K562 (cell line): ENCODE measurements at regions not wholly inside any gene's neighbourhood (a gene's known extent, or its start where the extent isn't known, plus 50 kb on each side); places are given as distances from the start of the nearest gene placed in this dataset.

Experiments
- MAZ ChIP-seq, 2 experiments: fragments of 450-650 bp in 1 of 2; sonication (generic) in 1 of 2; formaldehyde crosslinking; IDR thresholded peaks in 1 of 2; conservative IDR thresholded peaks in 1 of 2; 2 replicates each; pipeline versions ENCODE4 v1.4.0 to v1.5.0; 2020; ENCODE audit warnings: mild to moderate bottlenecking in 1 of 2, missing genetic modification reagents in 1 of 2
- POLR3G ChIP-seq: IDR thresholded peaks from 2 replicates; pipeline ENCODE4 v1.6.1; 2011; ENCODE audit not compliant: insufficient read length, insufficient replicate concordance; ENCODE audit errors: extremely low read depth
- SMC3 ChIP-seq: conservative IDR thresholded peaks from 2 replicates; pipeline ENCODE4 v1.6.1; 2011; ENCODE audit warnings: low read depth, low read length, improper control_type of control experiment; ENCODE audit not compliant: insufficient read depth
- SRSF1 ChIP-seq: fragments of 200-400 bp; formaldehyde crosslinking; IDR thresholded peaks from 2 replicates; pipeline ENCODE4 v1.6.1; 2017; ENCODE audit warnings: mild to moderate bottlenecking, low read depth, low read length, moderate library complexity
- TSC22D4 ChIP-seq: fragments of 450-650 bp; IDR thresholded peaks from 2 replicates; pipeline ENCODE4 v1.6.1; 2016; ENCODE audit warnings: missing genetic modification characterization, missing biosample characterization, control low read depth
- TSHZ1 ChIP-seq: fragments of 250-450 bp; sonication (Bioruptor Pico); IDR thresholded peaks from 2 replicates; pipeline ENCODE4 v1.4.0; 2020; ENCODE audit warnings: mild to moderate bottlenecking, moderate library complexity
- ZEB2 ChIP-seq: fragments of 450-650 bp; IDR thresholded peaks from 2 replicates; pipeline ENCODE4 v1.6.1; 2016
- ZNF76 ChIP-seq: fragments of 250-450 bp; sonication (Bioruptor Pico); IDR thresholded peaks from 2 replicates; pipeline ENCODE4 v1.4.0; 2020; ENCODE audit warnings: mild to moderate bottlenecking, moderate library complexity, borderline replicate concordance
- TF ChIP-seq, protein P1 (sequence below): fragments of 450-650 bp; IDR thresholded peaks from 2 replicates; pipeline ENCODE4 v1.6.1; 2016; ENCODE audit warnings: mild to moderate bottlenecking
- TF ChIP-seq, protein P2 (sequence below): fragments of 250-450 bp; sonication (Bioruptor Pico); IDR thresholded peaks from 2 replicates; pipeline ENCODE4 v1.5.0; 2020; ENCODE audit warnings: mild to moderate bottlenecking
- TF ChIP-seq, protein P3 (sequence below): sonication (generic); formaldehyde crosslinking; IDR thresholded peaks from 2 replicates; pipeline ENCODE4 v1.8.0; 2023; ENCODE audit warnings: missing genetic modification reagents, mild to moderate bottlenecking, borderline replicate concordance

GRCh38 chrX:2629316-2630007 lies 61.6 kb upstream of the CD99 start (continued):
- TF ChIP-seq, protein P1, sequence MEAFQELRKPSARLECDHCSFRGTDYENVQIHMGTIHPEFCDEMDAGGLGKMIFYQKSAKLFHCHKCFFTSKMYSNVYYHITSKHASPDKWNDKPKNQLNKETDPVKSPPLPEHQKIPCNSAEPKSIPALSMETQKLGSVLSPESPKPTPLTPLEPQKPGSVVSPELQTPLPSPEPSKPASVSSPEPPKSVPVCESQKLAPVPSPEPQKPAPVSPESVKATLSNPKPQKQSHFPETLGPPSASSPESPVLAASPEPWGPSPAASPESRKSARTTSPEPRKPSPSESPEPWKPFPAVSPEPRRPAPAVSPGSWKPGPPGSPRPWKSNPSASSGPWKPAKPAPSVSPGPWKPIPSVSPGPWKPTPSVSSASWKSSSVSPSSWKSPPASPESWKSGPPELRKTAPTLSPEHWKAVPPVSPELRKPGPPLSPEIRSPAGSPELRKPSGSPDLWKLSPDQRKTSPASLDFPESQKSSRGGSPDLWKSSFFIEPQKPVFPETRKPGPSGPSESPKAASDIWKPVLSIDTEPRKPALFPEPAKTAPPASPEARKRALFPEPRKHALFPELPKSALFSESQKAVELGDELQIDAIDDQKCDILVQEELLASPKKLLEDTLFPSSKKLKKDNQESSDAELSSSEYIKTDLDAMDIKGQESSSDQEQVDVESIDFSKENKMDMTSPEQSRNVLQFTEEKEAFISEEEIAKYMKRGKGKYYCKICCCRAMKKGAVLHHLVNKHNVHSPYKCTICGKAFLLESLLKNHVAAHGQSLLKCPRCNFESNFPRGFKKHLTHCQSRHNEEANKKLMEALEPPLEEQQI = no peak
- no peak for TF ChIP-seq TSC22D4 (tag)
- TF ChIP-seq, protein P2, sequence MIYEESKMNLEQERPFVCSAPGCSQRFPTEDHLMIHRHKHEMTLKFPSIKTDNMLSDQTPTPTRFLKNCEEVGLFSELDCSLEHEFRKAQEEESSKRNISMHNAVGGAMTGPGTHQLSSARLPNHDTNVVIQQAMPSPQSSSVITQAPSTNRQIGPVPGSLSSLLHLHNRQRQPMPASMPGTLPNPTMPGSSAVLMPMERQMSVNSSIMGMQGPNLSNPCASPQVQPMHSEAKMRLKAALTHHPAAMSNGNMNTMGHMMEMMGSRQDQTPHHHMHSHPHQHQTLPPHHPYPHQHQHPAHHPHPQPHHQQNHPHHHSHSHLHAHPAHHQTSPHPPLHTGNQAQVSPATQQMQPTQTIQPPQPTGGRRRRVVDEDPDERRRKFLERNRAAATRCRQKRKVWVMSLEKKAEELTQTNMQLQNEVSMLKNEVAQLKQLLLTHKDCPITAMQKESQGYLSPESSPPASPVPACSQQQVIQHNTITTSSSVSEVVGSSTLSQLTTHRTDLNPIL (CRISPR knock-in tag) = no peak
- no peak for TF ChIP-seq POLR3G
- TF ChIP-seq ZNF76 (CRISPR knock-in tag) = no peak
- no peak for TF ChIP-seq MAZ (CRISPR knock-in tag; conservative IDR thresholded peaks at IDR 0.05 in 1 of 2, IDR thresholded peaks at IDR 0.05 in 1 of 2)
- no peak for TF ChIP-seq TSHZ1 (CRISPR knock-in tag)
- no peak for TF ChIP-seq SRSF1
- no peak for TF ChIP-seq ZEB2
- TF ChIP-seq, protein P3, sequence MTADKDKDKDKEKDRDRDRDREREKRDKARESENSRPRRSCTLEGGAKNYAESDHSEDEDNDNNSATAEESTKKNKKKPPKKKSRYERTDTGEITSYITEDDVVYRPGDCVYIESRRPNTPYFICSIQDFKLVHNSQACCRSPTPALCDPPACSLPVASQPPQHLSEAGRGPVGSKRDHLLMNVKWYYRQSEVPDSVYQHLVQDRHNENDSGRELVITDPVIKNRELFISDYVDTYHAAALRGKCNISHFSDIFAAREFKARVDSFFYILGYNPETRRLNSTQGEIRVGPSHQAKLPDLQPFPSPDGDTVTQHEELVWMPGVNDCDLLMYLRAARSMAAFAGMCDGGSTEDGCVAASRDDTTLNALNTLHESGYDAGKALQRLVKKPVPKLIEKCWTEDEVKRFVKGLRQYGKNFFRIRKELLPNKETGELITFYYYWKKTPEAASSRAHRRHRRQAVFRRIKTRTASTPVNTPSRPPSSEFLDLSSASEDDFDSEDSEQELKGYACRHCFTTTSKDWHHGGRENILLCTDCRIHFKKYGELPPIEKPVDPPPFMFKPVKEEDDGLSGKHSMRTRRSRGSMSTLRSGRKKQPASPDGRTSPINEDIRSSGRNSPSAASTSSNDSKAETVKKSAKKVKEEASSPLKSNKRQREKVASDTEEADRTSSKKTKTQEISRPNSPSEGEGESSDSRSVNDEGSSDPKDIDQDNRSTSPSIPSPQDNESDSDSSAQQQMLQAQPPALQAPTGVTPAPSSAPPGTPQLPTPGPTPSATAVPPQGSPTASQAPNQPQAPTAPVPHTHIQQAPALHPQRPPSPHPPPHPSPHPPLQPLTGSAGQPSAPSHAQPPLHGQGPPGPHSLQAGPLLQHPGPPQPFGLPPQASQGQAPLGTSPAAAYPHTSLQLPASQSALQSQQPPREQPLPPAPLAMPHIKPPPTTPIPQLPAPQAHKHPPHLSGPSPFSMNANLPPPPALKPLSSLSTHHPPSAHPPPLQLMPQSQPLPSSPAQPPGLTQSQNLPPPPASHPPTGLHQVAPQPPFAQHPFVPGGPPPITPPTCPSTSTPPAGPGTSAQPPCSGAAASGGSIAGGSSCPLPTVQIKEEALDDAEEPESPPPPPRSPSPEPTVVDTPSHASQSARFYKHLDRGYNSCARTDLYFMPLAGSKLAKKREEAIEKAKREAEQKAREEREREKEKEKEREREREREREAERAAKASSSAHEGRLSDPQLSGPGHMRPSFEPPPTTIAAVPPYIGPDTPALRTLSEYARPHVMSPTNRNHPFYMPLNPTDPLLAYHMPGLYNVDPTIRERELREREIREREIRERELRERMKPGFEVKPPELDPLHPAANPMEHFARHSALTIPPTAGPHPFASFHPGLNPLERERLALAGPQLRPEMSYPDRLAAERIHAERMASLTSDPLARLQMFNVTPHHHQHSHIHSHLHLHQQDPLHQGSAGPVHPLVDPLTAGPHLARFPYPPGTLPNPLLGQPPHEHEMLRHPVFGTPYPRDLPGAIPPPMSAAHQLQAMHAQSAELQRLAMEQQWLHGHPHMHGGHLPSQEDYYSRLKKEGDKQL (CRISPR knock-in tag) = no peak
- no peak for TF ChIP-seq SMC3
